GM12878 (cell line): ENCODE measurements at regions not wholly inside any gene's neighbourhood (a gene's known extent, or its start where the extent isn't known, plus 50 kb on each side); places are given as distances from the start of the nearest gene placed in this dataset.

Experiments used
- ATAC-seq: fragments of 200-7000 bp; cut with Tn5 transposase; 3 replicates; pipeline ENCODE4 v1.9.1; 2020; ENCODE audit warnings: mild to moderate bottlenecking, moderate library complexity
- BruUV-seq: library from RNA; stranded (reverse); fragments of 400-500 nt; replicated peaks from 2 replicates; lab custom pipeline; 2021; lab: Mats Ljungman, UMichigan
- CTCF ChIA-PET: fragments of 300-600 bp; sonication (Branson Sonifier 250); formaldehyde crosslinking; extraction: SDS; loops from one replicate; lab custom pipeline; 2021; ENCODE audit warnings: inconsistent platforms; lab: Yijun Ruan, JAX
- POLR2A ChIA-PET: fragments of 350-600 bp; formaldehyde crosslinking; extraction: SDS; loops from one replicate; lab custom pipeline; 2021; ENCODE audit warnings: inconsistent platforms; lab: Charles Lee
- RAD21 ChIA-PET: fragments of 300-600 bp; sonication (Branson Sonifier 250); formaldehyde crosslinking; loops from one replicate; lab custom pipeline; 2023; ENCODE audit warnings: antibody characterized with exemption; ENCODE audit not compliant: unreplicated experiment; lab: Charles Lee
- SMC1A ChIA-PET: fragments of 300-600 bp; sonication (Branson Sonifier 250); formaldehyde crosslinking; loops from one replicate; lab custom pipeline; 2023; ENCODE audit not compliant: unreplicated experiment, uncharacterized antibody; lab: Charles Lee
- DNase-seq: peaks from one replicate; pipeline ENCODE4 v3.0.0-alpha.2; 2011; ENCODE audit warnings: low read depth, low spot score
- FAIRE-seq: peaks from 3 replicates; lab custom pipeline; 2011; peaks lifted over from hg19 to GRCh38; lab: Jason Lieb, UNC
- H2AFZ ChIP-seq: 2 replicates; pipeline ENCODE4 v1.6.0; 2011; ENCODE audit warnings: low read depth, low read length, control low read depth; ENCODE audit not compliant: control insufficient read depth
- H3K27ac ChIP-seq: 2 replicates; pipeline ENCODE4 v1.5.1; 2011; ENCODE audit warnings: control low read depth; ENCODE audit not compliant: control insufficient read depth, insufficient read depth
- H3K27me3 ChIP-seq, 2 experiments: replicated peaks in 1 of 2; 2 replicates each; pipeline versions ENCODE4 v1.6.0 to v1.6.1; 2011; ENCODE audit warnings: low read length in 1 of 2; ENCODE audit not compliant: control insufficient read depth in 2 of 2, insufficient read depth in 2 of 2
- H3K36me3 ChIP-seq, 2 experiments: 2 replicates each; pipeline ENCODE4 v1.5.1; 2011; ENCODE audit warnings: low read length in 1 of 2; ENCODE audit not compliant: control insufficient read depth in 2 of 2, insufficient read depth in 2 of 2
- H3K4me1 ChIP-seq: 2 replicates; pipeline ENCODE4 v1.6.1; 2011; ENCODE audit warnings: mild to moderate bottlenecking, low read length, moderate library complexity, mixed read lengths; ENCODE audit not compliant: control insufficient read depth, insufficient read depth
- H3K4me2 ChIP-seq: 2 replicates; pipeline ENCODE4 v1.6.0; 2011; ENCODE audit warnings: control low read depth; ENCODE audit not compliant: control insufficient read depth, insufficient read depth
- H3K4me3 ChIP-seq: fragments of 200-600 bp; sonication (generic); 2 replicates; pipeline ENCODE4 v1.5.1; 2016
- H3K79me2 ChIP-seq: 2 replicates; pipeline ENCODE4 v1.6.0; 2011; ENCODE audit warnings: low read length; ENCODE audit not compliant: control insufficient read depth, insufficient read depth
- H3K9ac ChIP-seq: 2 replicates; pipeline ENCODE4 v1.8.0; 2011; ENCODE audit warnings: low read length, control low read depth, mixed read lengths; ENCODE audit not compliant: control insufficient read depth, insufficient read depth
- H3K9me3 ChIP-seq: replicated peaks from 3 replicates; pipeline ENCODE4 v1.5.1; 2011; ENCODE audit warnings: mild to moderate bottlenecking, low read length; ENCODE audit not compliant: control insufficient read depth, insufficient read depth
- H4K20me1 ChIP-seq: 2 replicates; pipeline ENCODE4 v1.6.0; 2011; ENCODE audit not compliant: control insufficient read depth, insufficient read depth
- POLR2AphosphoS5 ChIP-seq: IDR thresholded peaks from 2 replicates; pipeline ENCODE4 v1.6.1; 2011; ENCODE audit warnings: mild to moderate bottlenecking, low read length, inconsistent platforms
- ZNF207 ChIP-seq: fragments of 450-650 bp; IDR thresholded peaks from 2 replicates; pipeline ENCODE4 v1.6.1; 2014; ENCODE audit warnings: antibody characterized with exemption, mild to moderate bottlenecking, borderline replicate concordance
- WGBS: methylation state at CpG from one replicate; pipeline ENCODE4 v1.1.6; 2016; ENCODE audit warnings: low lambda C conversion rate; ENCODE audit not compliant: insufficient replicate concordance, insufficient coverage; ENCODE audit errors: missing lambda C conversion rate; 5-methylcytosine and 5-hydroxymethylcytosine counted together
- in situ Hi-C: fragments of 300-500 bp; cut with MboI; formaldehyde crosslinking; loops from 9 replicates; pipeline ENCODE4 v1.14.3; 2018; ENCODE audit warnings: mixed read lengths
- intact Hi-C: fragments of 100-400 bp; cut with micrococcal nuclease; formaldehyde crosslinking; loops from one replicate; pipeline ENCODE4 v1.14.2; 2022; ENCODE audit not compliant: unreplicated experiment
- TF ChIP-seq, protein P1 (sequence below): fragments of 450-650 bp; IDR thresholded peaks from 2 replicates; pipeline ENCODE4 v1.6.1; 2017; ENCODE audit warnings: low read depth, mild to moderate bottlenecking, moderate library complexity

DNA sequence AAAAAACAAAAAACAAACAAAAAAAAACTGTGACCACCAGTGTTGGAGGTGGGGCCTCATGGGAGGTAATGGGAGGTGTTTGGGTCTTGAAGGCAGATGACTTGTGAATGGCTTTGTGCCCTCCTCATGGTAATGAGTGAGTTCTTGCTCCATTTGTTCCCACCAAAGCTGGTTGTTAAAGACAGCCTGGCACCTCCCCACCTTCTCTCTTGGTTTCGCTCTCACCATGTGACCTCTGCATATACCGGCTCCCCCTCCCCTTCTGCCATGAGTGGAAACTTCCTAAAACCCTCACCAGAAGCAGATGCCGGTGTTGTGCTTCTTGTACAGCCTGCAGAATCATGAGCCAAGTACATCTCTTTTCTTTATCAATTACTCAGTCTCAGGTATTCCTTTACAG is 61.5 kb upstream of the ATP11B start:
- no peak overlapping the region for H3K27ac ChIP-seq
- no peaks in the 10 kb centered on the region for H3K36me3 ChIP-seq
- ChIA-PET CTCF (interaction anchor here (1.1 to 7.5 kb wide), 5 partner anchors 10 to 1030 kb away, joined by 3 to 109 read pairs (median 10); no protein-coding TSS in a partner anchor), POLR2A (interaction anchor here (0.8 to 2.9 kb wide), 5 partner anchors 12 to 62 kb away, joined by 3 to 20 read pairs (median 3); partner anchors contain the start of gene ATP11B), SMC1A (interaction anchor here (0.7 to 7.1 kb wide), 11 partner anchors 9 to 182 kb away, joined by 3 to 109 read pairs (median 4); no protein-coding TSS in a partner anchor)
- H3K9me3 ChIP-seq, result peaks cover 3% of the 10 kb centered on the region; the same call in 2 of the 3 replicates
- H3K9ac ChIP-seq, result no peak overlapping the region
- DNase-seq (no peak), ATAC-seq (no peak), FAIRE-seq (no peak)
- in situ Hi-C loops, result no loop called here
- H3K79me2 ChIP-seq, result no peaks in the 10 kb centered on the region
- H2AFZ ChIP-seq, result 0 out of 2 replicates have a peak overlapping the region, but pooled peaks have one; percentile 5
- no TSS peak for BruUV-seq
- intact Hi-C loops, result loop anchor here (2.0 kb wide), 1 partner anchor 63 kb away; no protein-coding TSS in a partner anchor
- H3K4me2 ChIP-seq, result no peak overlapping the region
- no peaks in the 10 kb centered on the region for H3K27me3 ChIP-seq
- TF ChIP-seq, protein P1, sequence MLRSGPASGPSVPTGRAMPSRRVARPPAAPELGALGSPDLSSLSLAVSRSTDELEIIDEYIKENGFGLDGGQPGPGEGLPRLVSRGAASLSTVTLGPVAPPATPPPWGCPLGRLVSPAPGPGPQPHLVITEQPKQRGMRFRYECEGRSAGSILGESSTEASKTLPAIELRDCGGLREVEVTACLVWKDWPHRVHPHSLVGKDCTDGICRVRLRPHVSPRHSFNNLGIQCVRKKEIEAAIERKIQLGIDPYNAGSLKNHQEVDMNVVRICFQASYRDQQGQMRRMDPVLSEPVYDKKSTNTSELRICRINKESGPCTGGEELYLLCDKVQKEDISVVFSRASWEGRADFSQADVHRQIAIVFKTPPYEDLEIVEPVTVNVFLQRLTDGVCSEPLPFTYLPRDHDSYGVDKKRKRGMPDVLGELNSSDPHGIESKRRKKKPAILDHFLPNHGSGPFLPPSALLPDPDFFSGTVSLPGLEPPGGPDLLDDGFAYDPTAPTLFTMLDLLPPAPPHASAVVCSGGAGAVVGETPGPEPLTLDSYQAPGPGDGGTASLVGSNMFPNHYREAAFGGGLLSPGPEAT, result no peak
- TF ChIP-seq ZNF207, result no peak
- no peak for TF ChIP-seq POLR2AphosphoS5
- TF ChIP-seq, all 136 proteins: peak for 0
- no peak overlapping the region for H3K4me3 ChIP-seq
- WGBS, result 17% methylated on average over 3 of the region's 3 CpGs
- H3K4me1 ChIP-seq, result peaks cover 8% of the 10 kb centered on the region
- RAD21 ChIA-PET, result interaction anchor here (0.7 to 5.5 kb wide), 3 partner anchors 16 to 61 kb away, joined by 3 to 104 read pairs (median 18); partner anchors contain the start of gene ATP11B
- H4K20me1 ChIP-seq, result no peaks in the 10 kb centered on the region
